ENCODE measurements at regions not wholly inside any gene's neighbourhood (a gene's known extent, or its start where the extent isn't known, plus 50 kb on each side); places are given as distances from the start of the nearest gene placed in this dataset.

DNA sequence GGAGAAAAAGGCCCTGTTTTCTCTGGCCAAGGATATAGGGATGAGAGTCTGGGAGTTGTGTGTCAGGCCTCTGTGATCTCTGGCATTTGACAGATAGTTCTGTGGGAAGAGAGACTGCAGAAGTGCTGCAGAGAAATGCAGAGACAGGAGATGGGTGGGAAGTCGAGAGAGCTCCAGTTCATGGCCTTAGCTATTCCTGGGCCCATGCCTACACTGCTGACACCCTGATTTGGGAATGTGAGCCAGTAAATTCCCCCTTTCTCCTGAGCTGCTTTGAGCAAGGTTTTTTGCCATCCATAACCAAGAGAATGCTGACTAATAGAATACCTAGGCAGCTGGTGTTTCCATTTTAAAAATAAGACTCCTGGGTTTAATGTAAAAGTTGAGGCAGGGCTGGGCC lies 59.3 kb downstream of the EBLN2 start:
- TF ChIP-seq, protein P1, sequence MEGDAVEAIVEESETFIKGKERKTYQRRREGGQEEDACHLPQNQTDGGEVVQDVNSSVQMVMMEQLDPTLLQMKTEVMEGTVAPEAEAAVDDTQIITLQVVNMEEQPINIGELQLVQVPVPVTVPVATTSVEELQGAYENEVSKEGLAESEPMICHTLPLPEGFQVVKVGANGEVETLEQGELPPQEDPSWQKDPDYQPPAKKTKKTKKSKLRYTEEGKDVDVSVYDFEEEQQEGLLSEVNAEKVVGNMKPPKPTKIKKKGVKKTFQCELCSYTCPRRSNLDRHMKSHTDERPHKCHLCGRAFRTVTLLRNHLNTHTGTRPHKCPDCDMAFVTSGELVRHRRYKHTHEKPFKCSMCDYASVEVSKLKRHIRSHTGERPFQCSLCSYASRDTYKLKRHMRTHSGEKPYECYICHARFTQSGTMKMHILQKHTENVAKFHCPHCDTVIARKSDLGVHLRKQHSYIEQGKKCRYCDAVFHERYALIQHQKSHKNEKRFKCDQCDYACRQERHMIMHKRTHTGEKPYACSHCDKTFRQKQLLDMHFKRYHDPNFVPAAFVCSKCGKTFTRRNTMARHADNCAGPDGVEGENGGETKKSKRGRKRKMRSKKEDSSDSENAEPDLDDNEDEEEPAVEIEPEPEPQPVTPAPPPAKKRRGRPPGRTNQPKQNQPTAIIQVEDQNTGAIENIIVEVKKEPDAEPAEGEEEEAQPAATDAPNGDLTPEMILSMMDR (IDR thresholded peaks at IDR 0.05; ENCODE audit: insufficient read depth, low read depth, low read length, missing control alignments) = no peak
- DNase-seq (ENCODE audit: low read depth) = no peak
- H3K4me3 ChIP-seq (ENCODE audit: low read length) = no peak overlapping the region

DNA sequence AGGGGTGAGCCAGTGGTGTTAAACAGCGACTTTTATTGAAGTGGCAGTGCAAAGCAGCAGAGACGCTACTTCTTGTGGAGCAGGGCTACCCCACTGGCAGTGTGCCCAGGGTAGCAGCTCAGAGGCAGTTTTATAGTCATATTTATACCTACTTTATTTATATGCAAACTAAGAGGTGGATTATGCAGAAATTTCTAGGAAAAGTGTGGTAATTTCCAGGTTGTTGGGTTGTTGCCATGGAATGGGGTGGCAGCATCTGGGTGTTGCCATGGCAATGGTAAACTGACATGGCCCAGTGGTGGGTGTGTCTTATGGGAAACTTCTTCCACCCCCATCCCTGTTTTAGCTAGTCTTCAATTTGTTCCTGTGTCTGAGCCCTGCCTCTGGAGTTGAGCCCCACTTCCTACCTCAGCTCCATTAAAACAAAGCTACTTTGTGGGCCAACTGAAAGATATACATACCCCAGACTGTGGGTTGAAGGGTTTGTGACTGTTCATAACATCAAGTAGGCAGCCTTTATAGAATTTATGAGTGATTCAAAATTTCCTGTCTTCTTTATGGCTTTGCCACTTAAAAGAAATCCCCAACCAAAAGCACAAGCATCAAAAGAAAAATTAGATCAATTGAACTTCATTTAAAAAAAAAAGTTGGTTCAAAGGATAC lies 60.3 kb downstream of the EBLN2 start:
- TF ChIP-seq, protein P1 (IDR thresholded peaks at IDR 0.05; ENCODE audit: insufficient read depth, low read depth, low read length, missing control alignments) = no peak
- H3K4me3 ChIP-seq (ENCODE audit: low read length) = no peak overlapping the region
- DNase-seq (ENCODE audit: low read depth) = no peak

DNA sequence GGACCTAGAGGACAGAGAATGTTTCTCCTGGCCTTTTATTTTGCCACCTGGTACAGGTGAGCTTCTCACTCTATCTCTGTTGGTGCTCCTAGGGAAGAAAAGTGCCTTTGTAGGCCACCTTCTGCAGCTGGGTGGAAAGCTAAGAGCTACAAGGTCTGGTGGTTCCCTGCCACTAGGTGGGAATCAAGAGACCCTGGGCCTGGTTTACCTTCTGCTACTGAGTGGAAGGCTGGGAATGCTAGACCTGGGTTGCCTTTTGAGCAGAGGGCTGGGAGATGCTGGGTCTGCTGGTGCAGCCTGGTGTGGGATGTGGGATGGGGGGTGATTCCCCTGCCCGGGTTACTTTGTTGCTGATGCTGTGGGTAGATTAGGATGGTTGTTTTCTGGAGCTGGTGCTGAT lies 72.6 kb downstream of the EBLN2 start:
- no peak overlapping the region for H3K4me3 ChIP-seq (ENCODE audit: low read length)
- no peak for DNase-seq (ENCODE audit: low read depth)
- TF ChIP-seq, protein P1 (IDR thresholded peaks at IDR 0.05; ENCODE audit: insufficient read depth, low read depth, low read length, missing control alignments) = no peak

DNA sequence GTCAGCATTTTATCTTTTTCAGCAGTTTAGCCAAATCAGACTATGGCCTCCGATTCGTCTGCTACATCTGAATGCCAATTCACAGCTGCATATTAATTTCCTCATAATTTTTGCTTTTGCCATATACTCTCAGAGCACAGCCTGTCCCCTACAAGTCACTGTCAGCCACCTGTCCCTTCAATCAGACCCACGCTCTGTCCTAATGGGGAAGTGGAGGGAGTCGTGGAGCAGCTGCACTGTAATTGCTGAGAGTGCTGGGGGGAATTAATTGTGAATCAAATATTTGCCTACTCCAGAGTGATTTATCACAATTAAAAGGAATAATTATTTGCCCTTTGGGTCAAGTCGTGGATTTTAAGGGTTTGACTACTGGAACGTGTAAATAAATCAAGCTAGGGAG lies 75.5 kb downstream of the EBLN2 start:
- H3K4me3 ChIP-seq (ENCODE audit: low read length) = no peak overlapping the region
- TF ChIP-seq, protein P1 (IDR thresholded peaks at IDR 0.05; ENCODE audit: insufficient read depth, low read depth, low read length, missing control alignments) = no peak
- no peak for DNase-seq (ENCODE audit: low read depth)

DNA sequence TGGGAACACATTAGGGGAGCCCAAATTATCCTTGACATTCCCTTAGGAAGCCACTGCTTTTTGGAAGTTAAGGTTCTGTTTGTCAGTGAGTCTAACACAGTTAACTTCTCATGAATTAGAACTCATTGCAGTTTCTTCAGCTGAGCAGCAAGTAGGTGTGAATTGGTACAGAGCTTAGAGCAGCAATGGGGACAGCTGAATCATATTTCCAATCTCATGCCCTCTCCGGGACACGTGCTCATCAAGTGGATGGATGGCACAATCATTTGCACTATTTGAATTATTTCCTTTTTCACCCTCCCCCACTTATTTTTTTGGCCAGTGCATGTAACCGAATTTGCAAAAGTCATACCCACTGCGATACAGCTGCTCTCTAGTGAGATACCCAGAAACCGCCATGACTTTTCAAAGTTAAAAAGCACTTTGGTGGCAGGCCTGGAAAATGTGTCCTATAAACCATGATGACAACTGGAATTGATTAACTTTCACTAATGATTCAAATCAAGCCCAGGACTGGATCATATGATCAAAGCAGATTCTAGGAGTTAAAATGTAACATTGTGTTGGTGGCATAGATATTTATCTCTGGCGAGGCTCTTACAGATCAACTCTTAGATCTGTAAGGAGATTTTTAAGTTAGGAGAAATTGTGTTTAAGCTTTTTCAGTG lies 76.4 kb downstream of the EBLN2 start:
- no peak for DNase-seq (ENCODE audit: low read depth)
- no peak overlapping the region for H3K4me3 ChIP-seq (ENCODE audit: low read length)
- TF ChIP-seq, protein P1 (IDR thresholded peaks at IDR 0.05; ENCODE audit: insufficient read depth, low read depth, low read length, missing control alignments) = no peak

DNA sequence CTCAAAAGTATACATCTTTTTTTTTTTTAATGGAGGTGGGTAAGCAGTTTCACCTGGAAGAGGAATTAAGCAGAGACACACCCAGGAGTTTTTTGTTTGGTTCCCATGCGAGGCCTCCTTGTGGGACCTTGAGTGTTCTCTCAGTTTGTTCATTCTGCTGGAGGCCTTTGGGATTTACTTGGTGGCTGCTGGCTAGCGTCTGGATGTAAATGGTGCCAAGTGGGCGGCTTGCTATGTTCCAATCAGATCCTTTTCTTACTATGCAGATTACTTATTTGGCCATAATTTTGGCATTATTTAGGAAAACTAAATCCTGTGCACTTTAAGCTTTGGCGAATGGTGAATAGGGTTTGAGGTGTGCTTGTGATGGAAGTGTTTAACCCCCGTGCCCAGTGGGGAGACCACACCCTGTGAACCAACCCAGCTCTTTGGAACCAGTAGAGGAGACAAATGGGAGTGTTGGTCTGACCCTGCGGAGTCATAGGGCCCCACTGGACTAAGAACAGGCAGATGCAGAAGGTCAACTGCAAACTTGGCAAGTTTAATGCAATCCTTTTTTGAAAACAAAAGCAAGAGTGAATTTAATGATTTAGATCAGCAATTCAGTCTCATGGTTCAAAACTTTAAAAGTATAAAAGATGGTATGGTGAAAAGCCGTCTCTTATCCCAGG lies 79.4 kb downstream of the EBLN2 start:
- no peak overlapping the region for H3K4me3 ChIP-seq (ENCODE audit: low read length)
- TF ChIP-seq, protein P1 (IDR thresholded peaks at IDR 0.05; ENCODE audit: insufficient read depth, low read depth, low read length, missing control alignments) = no peak
- DNase-seq (ENCODE audit: low read depth) = no peak
